ENCODE measurements at regions not wholly inside any gene's neighbourhood (a gene's known extent, or its start where the extent isn't known, plus 50 kb on each side); places are given as distances from the start of the nearest gene placed in this dataset.

GRCh38 chr16:63712725-63713124, 1409.1 kb downstream of the CDH11 start:
- TF ChIP-seq SPI1 (IDR thresholded peaks at IDR 0.05; ENCODE audit: borderline replicate concordance, low read depth) (no peak), CTCF (IDR thresholded peaks at IDR 0.05; ENCODE audit: insufficient read depth, low read length) (no peak), POLR2AphosphoS5 (IDR thresholded peaks at IDR 0.05; ENCODE audit: low read depth) (no peak), GABPA (IDR thresholded peaks at IDR 0.05; ENCODE audit: low read depth) (no peak), REST (IDR thresholded peaks at IDR 0.05; ENCODE audit: insufficient replicate concordance, low read depth) (no peak)
- H3K4me3 ChIP-seq (replicated peaks; ENCODE audit: insufficient read depth, low read length) = no peak overlapping the region
- DNase-seq (ENCODE audit: low read depth in 1 of 2, low spot score in 1 of 2) = no peak
- no peaks in the 10 kb centered on the region for H3K27me3 ChIP-seq (ENCODE audit: insufficient read depth, poor library complexity, severe bottlenecking)
- H3K27ac ChIP-seq (replicated peaks) = no peak overlapping the region

GRCh38 chr16:63703612-63704011, 1418.3 kb downstream of the CDH11 start:
- no peak for DNase-seq (ENCODE audit: low read depth in 1 of 2, low spot score in 1 of 2)
- Histone ChIP-seq H3K27me3 (ENCODE audit: insufficient read depth, poor library complexity, severe bottlenecking) (no peaks in the 10 kb centered on the region), H3K27ac (replicated peaks) (no peak overlapping the region), H3K4me3 (replicated peaks; ENCODE audit: insufficient read depth, low read length) (no peak overlapping the region)
- no peak for TF ChIP-seq REST (IDR thresholded peaks at IDR 0.05; ENCODE audit: insufficient replicate concordance, low read depth)
- no peak for TF ChIP-seq CTCF (IDR thresholded peaks at IDR 0.05; ENCODE audit: insufficient read depth, low read length)
- TF ChIP-seq POLR2AphosphoS5 (IDR thresholded peaks at IDR 0.05; ENCODE audit: low read depth) = no peak
- no peak for TF ChIP-seq GABPA (IDR thresholded peaks at IDR 0.05; ENCODE audit: low read depth)
- TF ChIP-seq SPI1 (IDR thresholded peaks at IDR 0.05; ENCODE audit: borderline replicate concordance, low read depth) = no peak

- Histone ChIP-seq H3K27ac (replicated peaks) (no peak overlapping the region), H3K4me3 (replicated peaks; ENCODE audit: insufficient read depth, low read length) (no peak overlapping the region), H3K27me3 (ENCODE audit: insufficient read depth, poor library complexity, severe bottlenecking) (no peaks in the 10 kb centered on the region)
- TF ChIP-seq REST (IDR thresholded peaks at IDR 0.05; ENCODE audit: insufficient replicate concordance, low read depth) (no peak), SPI1 (IDR thresholded peaks at IDR 0.05; ENCODE audit: borderline replicate concordance, low read depth) (no peak), POLR2AphosphoS5 (IDR thresholded peaks at IDR 0.05; ENCODE audit: low read depth) (no peak), CTCF (IDR thresholded peaks at IDR 0.05; ENCODE audit: insufficient read depth, low read length) (no peak), GABPA (IDR thresholded peaks at IDR 0.05; ENCODE audit: low read depth) (no peak)
- no peak for DNase-seq (ENCODE audit: low read depth in 1 of 2, low spot score in 1 of 2)
These were observed 1418.8 kb downstream of the CDH11 start for GRCh38 chr16:63702981-63703590.

Data from HL-60 (cell line).